Stimulated activated CD8-positive, alpha-beta memory T cell treated with anti-CD3 and anti-CD28 coated beads, Interleukin-2, amount 100 ng/mL, for 1 hour (primary cell): ENCODE measurements at regions not wholly inside any gene's neighbourhood (a gene's known extent, or its start where the extent isn't known, plus 50 kb on each side); places are given as distances from the start of the nearest gene placed in this dataset.
"Not testable (repeated sequence)": the region's sequence is repeated elsewhere in the genome, so short reads cannot be mapped to it uniquely, and the experiment has no call there.

ENCODE experiments used
- DNase-seq, 2 donors: peaks; one replicate each; pipeline ENCODE4 v3.0.0-alpha.2; 2020; ENCODE audit warnings: low read depth in 2 of 2

DNA sequence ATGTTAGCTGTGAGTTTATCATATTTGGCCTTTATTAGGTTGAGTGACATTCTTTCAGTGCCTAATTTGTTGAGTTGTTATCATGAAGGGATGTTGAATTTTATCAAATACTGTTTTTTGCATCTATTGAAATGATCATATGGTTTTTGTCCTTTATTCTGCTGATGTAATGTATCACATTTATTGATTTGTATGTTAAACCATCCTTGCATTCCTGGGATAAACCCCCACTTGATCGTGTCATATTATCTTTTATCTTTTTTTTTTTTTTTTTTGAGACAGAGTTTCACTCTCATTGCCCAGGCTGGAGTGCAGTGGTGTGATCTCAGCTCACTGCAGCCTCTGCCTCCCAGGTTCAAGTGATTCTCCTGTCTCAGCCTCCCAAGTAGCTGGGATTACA is 51.9 kb upstream of the MFGE8 start:
- DNase-seq, result not testable (repeated sequence)

DNA sequence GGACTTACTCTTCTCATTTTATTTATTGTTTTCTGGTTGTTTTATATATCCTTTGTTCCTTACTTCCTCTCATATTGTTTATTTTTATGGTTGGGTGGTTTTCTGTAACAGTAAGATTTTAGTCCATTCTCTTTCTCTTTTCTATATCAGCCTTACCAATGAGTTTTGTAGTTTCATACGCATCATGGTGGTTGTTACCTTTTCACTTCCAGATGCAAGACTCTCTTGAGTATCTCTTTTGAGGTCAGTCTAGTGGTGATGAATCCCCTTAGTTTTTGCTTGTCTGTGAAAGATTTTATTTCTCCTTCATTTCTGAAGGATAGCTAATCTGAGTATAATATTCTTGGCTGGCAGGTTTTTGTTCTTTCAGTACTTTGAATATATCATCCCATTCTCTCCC is 57.1 kb upstream of the MFGE8 start:
- no peak for DNase-seq

DNA sequence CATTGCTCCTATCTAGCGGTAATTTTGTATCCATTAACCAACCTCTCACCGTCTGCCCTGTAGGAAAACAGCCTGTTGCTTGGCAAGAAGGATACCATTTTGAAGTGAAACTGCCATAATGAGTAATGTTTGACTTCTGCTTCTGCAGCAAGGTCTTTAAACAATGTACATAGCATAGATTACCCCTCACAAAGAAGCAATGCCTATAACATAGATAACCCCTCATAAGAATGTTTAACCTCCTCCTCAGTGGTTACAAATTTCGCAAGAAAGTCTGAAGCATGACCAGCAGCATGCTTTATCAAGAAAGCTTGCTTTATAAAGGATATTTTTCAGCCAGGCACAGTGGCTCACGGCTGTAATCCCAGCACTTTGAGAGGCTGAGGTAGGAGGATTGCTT is 61.2 kb upstream of the MFGE8 start:
- no peak for DNase-seq

DNA sequence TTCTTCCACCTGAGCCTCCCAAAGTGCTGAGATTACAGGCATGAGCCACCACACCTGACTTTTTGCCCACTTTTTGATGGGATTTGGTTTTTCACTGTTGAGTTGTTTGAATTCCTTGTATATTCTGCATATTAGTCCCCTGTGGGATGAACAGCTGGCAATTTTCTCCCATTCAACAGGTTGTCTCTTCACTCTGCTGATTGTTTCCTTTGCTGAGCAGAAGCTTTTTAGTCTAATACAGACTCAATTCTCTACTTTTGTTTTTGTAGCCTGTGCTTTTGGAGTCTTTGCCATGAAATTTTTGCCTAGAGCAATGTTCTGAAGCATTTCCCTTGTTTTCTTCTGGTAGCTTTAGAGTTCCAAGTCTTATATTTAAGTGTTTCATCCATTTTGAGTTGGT is 62.7 kb upstream of the MFGE8 start:
- no peak for DNase-seq

DNA sequence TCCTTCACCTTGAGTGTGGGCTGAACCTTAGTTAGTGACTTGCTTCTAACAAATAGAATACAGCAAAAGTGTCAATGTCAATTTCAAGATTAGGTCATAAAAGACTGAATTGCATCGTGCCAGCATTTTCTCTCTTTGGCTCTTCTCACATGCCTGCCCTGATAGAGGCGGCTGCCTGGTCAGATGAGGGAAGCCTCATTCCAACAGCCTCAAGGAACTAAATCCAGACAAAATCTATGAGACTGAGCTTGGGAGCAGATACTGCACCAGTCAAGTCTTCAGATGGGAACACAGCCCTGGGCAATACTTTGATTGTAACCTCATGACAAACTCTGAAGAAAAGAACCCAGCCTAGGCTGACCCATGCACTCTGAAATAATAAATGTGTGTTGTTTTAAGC is 63.5 kb upstream of the MFGE8 start:
- DNase-seq, result no peak

DNA sequence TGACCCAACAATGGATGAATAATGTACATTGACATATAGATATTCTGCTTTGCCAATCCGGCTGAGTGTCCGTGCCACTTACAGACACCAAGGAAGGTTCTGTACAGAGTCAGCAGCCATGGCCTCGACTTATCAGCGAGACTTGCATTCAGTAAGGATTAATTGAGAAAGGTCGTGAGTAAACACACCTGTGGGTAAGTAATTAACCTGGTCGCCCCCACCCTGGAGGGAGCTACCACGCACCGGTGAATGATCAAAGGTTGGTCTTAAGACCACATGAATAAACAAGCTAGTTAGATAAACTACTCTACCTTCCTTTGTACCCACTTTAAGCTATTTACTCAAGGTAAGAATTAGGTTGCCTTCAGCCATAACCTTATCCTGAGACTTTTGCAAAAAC is 66.5 kb upstream of the MFGE8 start:
- DNase-seq, result no peak

DNA sequence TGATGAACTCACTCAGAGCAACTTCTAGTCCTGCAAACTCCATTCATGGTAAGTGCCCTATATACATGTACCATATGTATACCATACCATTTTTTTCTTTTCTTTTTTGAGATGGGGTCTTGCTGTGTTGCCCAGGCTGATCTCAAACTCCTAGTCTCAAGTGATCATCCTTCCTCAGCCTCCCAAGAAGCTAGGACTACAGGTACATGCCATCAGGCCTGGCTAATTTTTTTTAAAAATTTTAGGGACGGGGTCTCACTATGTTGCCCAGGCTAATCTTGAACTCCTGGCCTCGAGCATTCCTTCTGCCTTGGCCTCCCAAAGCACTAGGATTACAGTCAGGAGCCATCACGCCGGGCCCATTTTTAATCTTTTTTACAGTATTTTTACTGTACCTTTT is 67.3 kb upstream of the MFGE8 start:
- DNase-seq, result no peak

DNA sequence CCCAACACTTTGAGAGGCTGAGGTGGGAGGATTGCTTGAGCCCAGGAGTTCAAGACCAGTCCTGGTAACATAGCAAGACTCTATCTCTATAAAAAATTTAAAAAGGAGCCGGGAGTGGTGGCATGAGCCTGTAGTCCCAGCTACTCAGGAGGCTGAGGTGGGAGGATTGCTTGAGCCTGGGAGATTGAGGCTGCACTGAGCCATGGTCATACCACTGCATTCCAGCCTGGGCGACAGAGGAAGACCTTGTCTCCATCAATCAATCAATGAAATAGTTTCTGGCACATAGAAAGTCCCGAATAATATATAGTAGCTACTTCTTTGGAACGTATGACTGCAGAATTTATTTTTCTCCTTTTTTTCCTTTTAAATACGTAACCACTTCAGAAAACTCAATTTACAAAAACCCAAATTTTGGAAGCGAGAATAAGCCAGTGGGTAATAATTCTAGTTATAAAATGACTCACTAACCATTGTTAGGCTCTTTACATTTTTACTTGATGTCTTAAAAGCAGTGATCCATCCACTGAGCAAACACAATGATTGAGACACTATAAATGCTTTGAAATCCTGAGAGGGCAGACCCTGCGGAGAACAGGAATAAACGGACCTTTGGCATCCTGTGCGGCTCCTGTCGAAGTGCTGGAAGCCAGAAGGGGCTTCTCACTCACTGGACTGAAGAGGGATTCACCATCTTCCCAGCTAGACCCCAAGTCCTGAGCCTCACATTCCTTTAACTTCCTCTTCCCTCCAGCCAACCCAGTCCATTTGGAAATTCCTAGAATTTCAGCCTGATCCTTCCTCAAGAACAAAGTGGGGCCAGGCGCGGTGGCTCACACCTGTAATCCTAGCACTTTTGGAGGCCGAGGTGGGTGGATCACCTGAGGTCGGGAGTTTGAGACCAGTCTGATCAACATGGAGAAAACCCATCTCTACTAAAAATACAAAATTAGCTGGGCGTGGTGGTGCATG is 68.4 kb upstream of the MFGE8 start:
- no peak for DNase-seq

DNA sequence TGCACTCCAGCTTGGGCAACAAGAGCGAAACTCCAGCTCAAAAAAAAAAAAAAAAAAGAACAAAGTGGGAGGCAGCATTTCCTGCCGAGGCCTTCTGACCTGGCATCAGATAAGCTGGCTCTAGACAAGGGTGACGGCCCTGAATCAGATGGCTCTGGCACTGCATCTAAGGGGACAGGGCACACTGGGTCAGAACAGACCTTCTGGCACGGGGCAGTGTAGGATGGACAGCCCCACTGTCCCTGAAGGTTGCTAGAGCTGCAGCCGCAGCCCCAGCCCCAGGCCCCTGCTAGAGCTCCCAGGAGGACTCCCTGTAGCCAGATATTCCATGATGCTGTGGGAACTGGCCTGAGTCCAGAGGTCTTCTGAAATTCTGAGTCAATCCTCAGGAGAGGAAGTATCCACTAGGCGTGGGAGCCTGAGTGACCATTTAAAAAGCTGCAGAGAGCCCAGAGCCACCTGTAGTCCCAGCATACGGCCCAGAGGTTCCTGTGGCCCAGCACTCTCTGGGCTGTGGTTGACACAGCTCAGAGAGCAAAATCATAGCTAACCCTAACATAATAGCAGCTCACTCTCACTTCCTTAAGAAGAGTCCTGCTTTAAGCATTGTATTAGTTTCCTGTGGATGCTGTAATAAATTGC is 69.2 kb upstream of the MFGE8 start:
- no peak for DNase-seq

DNA sequence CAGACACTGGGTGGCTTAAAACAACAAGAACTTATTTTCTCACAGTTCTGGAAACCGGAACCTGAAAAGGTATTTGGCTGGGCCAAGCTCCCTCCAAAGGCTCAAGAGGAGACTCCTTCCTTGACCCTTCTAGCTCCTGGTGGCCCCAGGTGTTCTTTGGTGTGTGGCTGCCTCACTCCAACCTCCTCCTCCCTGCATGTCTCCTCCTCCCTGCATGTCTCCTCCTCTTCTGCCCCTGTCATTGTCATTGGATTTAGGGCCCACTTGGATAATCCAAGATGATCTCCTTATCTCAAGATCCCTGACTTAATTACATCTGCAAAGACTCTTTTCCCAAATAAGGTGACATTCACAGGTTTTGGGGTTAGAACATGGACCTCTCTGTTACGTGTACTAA is 69.8 kb upstream of the MFGE8 start:
- DNase-seq, result no peak

DNA sequence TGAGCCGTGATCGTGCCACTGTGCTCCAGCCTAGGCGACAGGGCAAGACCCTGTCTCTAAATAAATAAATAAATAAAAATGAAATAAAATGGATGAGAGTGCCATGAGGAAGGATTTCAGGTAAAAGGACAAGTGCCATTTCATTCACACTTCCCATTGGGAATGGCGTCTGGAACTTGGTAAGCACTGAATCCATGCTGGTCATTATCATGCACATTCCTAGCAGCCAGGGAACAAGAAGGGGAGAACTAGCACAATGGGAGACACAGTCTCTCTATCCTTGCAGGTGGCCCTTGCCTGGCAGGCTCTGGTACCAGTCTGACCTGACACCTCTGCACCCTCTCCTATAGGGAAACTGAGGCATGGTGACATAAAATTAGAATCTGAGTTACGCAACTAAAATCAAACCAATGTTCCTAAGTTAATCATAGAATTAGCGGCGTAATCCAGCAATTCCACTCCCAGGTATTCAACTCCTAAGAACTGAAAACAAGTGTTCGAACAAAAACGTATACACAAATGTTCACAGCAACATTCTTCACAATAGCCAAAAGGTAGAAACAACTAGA is 70.8 kb upstream of the MFGE8 start:
- DNase-seq, result no peak

DNA sequence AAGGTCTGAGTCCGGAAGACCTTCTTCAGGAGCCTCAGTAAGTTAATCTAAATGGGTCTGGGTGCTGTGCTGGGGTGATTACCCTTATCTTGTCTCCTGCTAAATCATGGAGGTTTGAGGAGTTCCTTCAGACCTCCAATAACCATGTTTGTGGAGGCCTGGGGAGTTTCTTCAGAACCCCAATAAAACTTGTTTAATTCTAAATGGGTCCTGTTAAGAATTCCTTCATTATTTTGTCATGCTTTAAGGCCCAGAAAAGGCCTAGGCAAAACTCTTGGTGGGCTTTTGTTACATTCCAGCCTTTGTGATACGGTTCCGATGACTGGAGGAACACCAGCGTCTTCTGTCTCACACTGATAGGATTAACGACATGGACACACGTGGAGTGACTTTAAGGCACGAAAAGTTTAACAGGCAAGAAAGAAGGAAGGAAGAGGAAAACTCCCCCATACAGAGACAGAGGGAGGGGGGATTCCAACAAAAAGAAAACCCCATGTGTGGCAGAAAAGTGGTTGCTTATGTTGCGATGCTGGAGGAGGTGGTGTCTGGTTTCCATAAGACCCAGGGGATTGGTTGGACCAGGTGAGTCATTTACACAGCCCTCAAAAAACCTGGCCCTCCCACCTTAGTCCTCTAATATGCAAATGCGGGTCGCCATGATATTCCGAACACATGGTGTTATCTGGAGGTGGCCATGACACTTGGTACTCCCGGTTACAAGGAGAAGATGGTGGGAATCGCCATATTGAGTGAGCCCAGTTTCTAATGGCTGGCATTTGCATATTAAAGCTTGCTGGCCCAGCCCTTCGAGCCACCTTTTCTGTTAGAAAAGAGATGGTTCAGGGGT is 72.6 kb upstream of the MFGE8 start:
- no peak for DNase-seq

DNA sequence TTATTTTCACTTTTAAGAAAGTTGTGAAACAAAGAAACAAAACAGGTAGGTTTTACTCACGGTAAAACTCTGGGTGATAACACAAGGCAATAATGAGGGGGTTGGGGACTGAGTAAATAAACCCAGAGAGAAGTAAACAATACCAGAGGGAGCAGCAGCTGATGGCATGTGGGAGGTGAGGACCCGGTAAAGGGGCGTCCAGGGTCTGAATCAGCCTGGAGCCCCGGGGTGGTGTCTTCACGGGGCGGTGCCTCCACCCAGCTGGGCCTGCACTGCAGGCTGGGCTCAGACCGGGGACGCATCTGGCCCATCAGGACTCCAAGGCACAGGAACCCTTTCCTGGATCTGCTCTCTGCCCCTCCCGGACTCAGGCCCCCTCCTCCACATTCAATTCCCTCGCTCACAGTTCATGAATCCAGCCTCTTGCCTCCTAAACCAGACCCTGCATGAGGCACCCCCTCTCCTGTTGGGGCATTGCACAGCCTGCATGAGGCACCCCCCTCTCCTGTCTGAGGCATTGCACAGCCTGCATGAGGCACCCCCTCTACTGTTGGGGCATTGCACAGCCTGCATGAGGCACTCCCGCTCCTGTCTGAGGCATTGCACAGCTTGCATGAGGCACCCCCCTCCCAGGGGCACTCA is 73.9 kb upstream of the MFGE8 start:
- DNase-seq, result no peak

DNA sequence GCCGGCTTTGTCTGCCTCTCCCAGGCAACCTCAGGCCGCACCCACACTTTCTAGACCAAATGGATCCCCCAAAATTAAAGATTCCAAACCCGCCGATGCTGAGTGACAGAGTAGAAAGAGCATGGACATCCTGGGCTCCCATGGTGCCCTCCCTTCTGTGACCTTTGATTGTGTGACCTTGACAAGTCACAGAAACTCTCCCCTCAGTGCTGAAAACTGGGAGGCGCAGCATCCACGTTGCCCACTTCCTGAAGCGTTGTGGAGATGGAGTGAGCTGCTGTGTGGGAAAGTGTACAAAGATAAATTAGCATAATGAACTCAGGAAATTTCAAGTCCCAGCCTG is 74.4 kb upstream of the MFGE8 start:
- DNase-seq, result no peak

DNA sequence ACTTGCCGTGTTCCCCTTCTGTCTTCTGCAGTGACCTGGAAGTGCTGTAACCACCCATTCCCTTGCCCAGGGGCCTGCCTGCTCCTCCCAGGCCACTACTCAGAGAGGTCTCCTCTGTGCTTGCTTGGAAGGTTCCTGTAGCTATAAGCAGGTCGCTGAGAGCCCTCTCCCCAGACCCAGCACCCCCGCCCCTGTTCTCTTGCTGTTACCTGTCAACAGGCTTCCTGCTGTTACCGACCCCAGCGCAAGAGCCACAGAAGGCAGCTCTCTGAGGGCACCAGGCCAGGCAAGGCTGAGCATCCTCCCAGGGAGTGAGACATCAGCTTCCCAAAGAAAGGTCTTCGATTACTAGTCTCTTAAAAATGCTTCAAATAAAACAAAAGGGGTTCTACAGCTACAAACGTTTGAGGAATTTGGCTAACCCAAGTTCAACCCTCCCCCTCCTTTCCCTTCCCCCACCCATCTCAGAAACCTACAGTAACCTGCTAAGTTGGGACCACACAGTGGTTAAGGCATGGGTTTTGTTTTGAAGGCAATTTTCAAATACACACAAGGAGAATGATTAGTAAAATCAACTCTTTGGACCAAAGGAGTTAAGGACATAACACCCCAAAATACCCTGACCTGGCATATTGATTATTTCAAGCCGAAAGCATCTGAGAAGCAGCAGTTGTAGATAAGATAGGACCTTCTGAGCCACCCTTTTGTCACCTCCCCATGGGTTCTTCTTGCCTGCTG is 74.9 kb upstream of the MFGE8 start:
- no peak for DNase-seq

DNA sequence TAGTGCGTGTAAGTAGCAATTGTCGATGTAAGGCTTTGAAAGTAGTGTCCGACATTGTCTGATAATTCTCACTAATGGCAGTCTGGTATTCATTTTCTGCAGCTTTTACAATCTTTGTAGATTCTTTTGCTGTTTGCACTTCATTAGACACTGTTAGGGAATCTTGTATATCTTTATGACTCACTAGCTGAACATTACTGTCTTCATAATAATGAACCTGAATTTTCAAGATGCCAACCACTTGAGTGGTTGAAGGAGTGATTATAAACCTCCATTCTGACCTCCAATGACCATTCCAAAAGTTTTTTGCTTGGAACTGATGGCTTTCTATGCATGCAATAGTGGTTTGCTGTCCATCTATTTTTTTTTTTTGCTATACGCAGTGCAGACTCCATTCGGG is 76.4 kb upstream of the MFGE8 start:
- no peak for DNase-seq

DNA sequence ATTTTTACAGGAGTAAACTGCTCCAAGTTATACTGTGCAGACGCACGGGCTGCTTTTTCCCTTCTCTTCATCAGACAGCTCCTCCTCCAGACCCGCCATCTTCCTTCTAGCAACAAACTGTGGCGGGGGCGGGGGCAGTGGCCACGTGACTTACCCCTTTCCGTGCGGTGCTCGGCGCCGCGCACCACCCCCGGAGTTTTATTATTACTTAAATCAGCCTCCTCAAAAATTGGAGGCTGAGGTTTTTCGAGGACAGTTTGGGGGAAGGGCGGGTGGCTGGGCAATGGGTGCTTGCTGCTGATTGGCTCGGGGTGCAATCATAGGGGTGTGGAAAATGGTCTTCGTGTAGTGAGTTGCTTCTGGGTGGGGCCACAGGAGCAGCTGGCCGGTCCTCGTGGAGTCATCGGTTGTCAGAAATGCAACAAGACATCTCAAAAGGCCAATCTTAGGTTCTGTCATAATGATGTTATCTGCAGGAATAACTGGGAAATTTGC is 77.1 kb upstream of the MFGE8 start:
- DNase-seq, result no peak

DNA sequence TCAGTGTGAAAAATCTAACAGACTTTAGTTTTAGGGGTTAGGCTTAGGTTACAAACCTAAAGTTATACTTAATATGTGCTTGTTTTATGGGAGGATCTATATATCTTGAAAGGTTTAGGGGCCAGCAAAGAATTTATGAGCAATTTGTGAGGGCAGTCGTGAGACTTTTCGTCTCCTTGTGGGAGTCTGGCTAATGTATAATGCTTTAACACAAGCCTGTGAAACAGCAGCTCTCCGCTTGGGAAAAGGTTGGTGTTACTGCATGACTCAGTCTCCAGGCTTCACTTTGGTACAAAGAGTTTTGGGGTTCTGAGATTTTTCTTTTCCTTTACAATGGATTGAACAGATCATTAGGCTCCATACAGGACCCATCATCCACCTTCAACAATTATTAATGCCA is 79.0 kb upstream of the MFGE8 start:
- no peak for DNase-seq

DNA sequence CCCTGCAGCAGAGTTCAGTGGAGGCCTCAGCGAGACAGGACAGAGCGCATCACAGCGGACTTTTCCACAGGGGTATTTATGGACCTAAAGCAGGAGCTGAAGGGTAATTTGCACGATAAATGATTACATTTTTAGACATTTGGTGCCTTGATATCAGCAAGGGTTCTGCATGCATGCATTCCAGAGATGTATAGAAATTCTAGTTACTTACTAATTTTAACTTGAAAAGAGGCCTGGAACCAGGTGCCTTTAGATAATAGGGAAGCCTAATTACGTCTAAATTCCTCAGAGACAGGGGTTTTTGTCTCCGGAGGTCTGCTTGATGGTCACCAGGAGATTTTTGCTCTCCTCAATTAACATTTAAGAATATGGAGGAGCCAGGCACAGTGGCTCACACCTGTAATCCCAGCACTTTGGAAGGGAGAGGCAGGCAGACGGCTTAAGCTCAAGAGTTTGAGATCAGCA is 79.8 kb upstream of the MFGE8 start:
- DNase-seq, result no peak

DNA sequence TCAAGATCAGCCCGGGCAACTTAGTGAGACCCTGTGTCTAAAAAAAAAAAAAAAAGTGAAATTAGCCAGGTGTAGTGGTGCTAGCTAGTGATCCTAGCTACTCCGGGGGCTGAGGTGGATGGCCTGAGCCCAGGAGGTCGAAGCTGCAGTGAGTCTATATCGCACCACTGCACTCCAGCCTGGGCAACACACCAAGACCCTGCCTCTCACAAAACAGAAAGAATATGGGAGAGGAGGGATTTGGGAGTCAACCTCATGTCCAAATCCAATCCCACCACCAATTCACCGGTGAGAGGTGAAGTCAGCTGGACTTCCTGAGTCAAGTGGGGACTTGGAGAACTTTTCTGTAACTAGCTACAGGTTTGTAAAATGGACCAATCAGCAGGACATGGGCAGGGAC is 80.5 kb upstream of the MFGE8 start:
- DNase-seq, result no peak

DNA sequence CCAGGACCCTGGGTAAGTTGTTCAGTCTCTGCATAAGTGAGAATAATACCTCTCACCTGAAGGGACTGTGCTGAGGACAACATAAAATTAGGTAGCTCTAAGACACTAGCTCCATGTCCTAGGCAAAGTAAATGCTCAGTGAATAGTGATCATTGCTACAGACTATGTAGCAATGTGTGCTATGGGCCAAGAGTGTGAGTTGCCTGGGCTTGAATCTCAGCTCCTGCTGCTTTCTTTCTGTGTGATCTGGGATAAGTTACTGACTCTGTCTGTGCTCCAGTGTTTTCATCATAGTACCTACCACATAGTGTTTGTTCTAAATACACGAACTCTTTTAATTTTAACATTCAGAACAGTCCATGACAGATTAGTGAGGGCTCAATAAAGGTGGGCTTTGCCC is 81.1 kb upstream of the MFGE8 start:
- DNase-seq, result no peak
